ENCODE measurements at regions not wholly inside any gene's neighbourhood (a gene's known extent, or its start where the extent isn't known, plus 50 kb on each side); places are given as distances from the start of the nearest gene placed in this dataset.

DNA sequence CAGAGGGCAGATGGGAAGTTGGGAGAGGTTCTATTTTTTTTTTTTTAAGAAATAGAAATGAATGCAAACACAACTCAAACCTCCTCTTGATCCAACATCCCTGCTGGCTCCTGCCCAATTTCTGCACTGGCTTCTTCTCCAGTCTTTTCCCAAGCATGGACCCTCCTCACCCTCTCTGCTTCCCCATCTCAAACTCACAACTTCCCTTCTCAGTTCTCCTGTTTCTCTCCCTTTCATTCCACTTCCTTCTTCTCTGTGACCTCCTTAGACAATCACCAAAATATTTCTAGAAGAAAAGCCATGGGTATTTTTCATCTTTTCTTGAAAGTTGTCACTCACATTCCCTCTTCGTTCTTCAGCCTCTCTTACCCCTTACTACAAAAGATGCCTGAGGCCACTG, 85.2 kb upstream of the VPREB1 start:
- Histone ChIP-seq H3K4me2 (ENCODE audit: low read length) (no peak overlapping the region), H3K27me3 (ENCODE audit: insufficient read depth, low read length) (no peaks in the 10 kb centered on the region), H3K27ac (ENCODE audit: low read depth, low read length, poor library complexity, severe bottlenecking) (peak overlapping the region; percentile 43), H3K4me3 (ENCODE audit: low read depth, low read length, poor library complexity, severe bottlenecking) (no peak overlapping the region), H3K9me2 (ENCODE audit: low read depth, low read length) (no peaks in the 10 kb centered on the region), H3K9ac (ENCODE audit: low read length) (no peak overlapping the region), H3K9me3 (ENCODE audit: low read length) (no peaks in the 10 kb centered on the region), H4K20me1 (ENCODE audit: insufficient read depth, low read length) (no peaks in the 10 kb centered on the region), H2AFZ (ENCODE audit: low read length) (no peak overlapping the region), H3K4me1 (ENCODE audit: insufficient read depth, low read length, severe bottlenecking) (peaks cover 62% of the 10 kb centered on the region), H3K36me3 (ENCODE audit: insufficient read depth, low read length) (peaks cover 11% of the 10 kb centered on the region), H3K79me2 (ENCODE audit: insufficient read depth, low read length) (no peaks in the 10 kb centered on the region), H3F3A (ENCODE audit: insufficient read depth, low read length) (no peaks in the 10 kb centered on the region)
- TF ChIP-seq, protein P1, sequence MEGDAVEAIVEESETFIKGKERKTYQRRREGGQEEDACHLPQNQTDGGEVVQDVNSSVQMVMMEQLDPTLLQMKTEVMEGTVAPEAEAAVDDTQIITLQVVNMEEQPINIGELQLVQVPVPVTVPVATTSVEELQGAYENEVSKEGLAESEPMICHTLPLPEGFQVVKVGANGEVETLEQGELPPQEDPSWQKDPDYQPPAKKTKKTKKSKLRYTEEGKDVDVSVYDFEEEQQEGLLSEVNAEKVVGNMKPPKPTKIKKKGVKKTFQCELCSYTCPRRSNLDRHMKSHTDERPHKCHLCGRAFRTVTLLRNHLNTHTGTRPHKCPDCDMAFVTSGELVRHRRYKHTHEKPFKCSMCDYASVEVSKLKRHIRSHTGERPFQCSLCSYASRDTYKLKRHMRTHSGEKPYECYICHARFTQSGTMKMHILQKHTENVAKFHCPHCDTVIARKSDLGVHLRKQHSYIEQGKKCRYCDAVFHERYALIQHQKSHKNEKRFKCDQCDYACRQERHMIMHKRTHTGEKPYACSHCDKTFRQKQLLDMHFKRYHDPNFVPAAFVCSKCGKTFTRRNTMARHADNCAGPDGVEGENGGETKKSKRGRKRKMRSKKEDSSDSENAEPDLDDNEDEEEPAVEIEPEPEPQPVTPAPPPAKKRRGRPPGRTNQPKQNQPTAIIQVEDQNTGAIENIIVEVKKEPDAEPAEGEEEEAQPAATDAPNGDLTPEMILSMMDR (IDR thresholded peaks at IDR 0.05; ENCODE audit: low read length): no peak
- no peak for TF ChIP-seq EZH2 (IDR thresholded peaks at IDR 0.05; ENCODE audit: borderline replicate concordance, low read length)

DNA sequence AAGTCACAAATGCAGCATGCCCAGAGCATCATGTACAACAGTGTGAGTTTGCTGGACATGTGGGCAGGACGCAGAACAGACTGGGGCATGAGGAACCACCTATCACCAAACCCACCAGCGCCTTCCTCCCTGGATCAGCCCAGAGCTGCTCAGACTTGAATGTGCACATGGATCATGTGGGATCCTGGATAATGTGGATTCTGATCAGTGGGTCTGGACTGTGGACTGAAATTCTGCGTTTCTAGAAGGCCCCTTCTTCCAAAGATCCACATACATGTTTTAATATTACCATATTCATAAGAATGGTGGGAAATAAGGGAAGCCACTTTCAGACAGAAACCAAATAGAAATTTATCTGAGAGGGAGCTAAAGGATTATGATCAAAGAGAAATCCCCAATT, 85.6 kb upstream of the VPREB1 start:
- Histone ChIP-seq H3K4me2 (ENCODE audit: low read length) (no peak overlapping the region), H3K9me2 (ENCODE audit: low read depth, low read length) (no peaks in the 10 kb centered on the region), H3K4me3 (ENCODE audit: low read depth, low read length, poor library complexity, severe bottlenecking) (no peak overlapping the region), H3K9ac (ENCODE audit: low read length) (no peak overlapping the region), H3F3A (ENCODE audit: insufficient read depth, low read length) (no peaks in the 10 kb centered on the region), H3K9me3 (ENCODE audit: low read length) (no peaks in the 10 kb centered on the region), H3K27ac (ENCODE audit: low read depth, low read length, poor library complexity, severe bottlenecking) (no peak overlapping the region), H3K36me3 (ENCODE audit: insufficient read depth, low read length) (peaks cover 11% of the 10 kb centered on the region), H3K27me3 (ENCODE audit: insufficient read depth, low read length) (no peaks in the 10 kb centered on the region), H4K20me1 (ENCODE audit: insufficient read depth, low read length) (no peaks in the 10 kb centered on the region), H3K79me2 (ENCODE audit: insufficient read depth, low read length) (no peaks in the 10 kb centered on the region), H3K4me1 (ENCODE audit: insufficient read depth, low read length, severe bottlenecking) (peaks cover 62% of the 10 kb centered on the region), H2AFZ (ENCODE audit: low read length) (no peak overlapping the region)
- TF ChIP-seq, protein P1 (IDR thresholded peaks at IDR 0.05; ENCODE audit: low read length): no peak

DNA sequence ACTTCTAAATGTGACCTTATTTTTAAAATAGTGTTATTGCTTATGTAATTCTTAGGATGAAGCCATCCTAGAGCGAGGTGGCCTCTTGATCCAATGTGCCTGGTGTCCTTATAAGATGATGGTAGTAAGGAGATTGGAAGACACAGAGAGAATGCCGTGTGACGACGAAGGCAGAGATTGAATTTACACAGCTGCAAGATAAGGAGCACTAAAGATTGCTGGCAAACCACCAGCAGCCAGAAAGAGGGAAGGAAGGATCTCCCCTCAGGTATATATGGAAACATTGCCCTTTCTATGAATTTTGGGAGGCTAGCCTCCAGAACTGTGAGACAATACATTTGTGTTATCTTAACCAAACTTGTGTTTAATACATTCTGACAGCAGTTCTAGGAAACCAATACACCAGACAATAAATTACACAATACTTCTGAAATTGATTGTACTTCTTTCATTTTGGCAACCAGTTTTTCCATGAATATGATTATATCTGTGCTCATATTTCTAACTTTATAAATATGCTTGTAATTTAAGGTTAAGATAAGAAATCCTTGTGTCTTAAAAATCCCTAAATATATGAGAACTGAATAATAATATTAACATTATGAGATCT, 86.3 kb upstream of the VPREB1 start:
- peaks cover 55% of the 10 kb centered on the region for H3K4me1 ChIP-seq (ENCODE audit: insufficient read depth, low read length, severe bottlenecking)
- no peak for TF ChIP-seq EZH2 (IDR thresholded peaks at IDR 0.05; ENCODE audit: borderline replicate concordance, low read length)
- TF ChIP-seq, protein P1 (IDR thresholded peaks at IDR 0.05; ENCODE audit: low read length): no peak
- no peak overlapping the region for H2AFZ ChIP-seq (ENCODE audit: low read length)
- peaks cover 11% of the 10 kb centered on the region for H3K36me3 ChIP-seq (ENCODE audit: insufficient read depth, low read length)
- H3K4me3 ChIP-seq (ENCODE audit: low read depth, low read length, poor library complexity, severe bottlenecking): no peak overlapping the region
- no peaks in the 10 kb centered on the region for H3K79me2 ChIP-seq (ENCODE audit: insufficient read depth, low read length)
- no peaks in the 10 kb centered on the region for H3K9me3 ChIP-seq (ENCODE audit: low read length)
- H3K9me2 ChIP-seq (ENCODE audit: low read depth, low read length): no peaks in the 10 kb centered on the region
- no peak overlapping the region for H3K4me2 ChIP-seq (ENCODE audit: low read length)
- H3K27me3 ChIP-seq (ENCODE audit: insufficient read depth, low read length): no peaks in the 10 kb centered on the region
- H3K9ac ChIP-seq (ENCODE audit: low read length): no peak overlapping the region
- no peaks in the 10 kb centered on the region for H4K20me1 ChIP-seq (ENCODE audit: insufficient read depth, low read length)
- H3K27ac ChIP-seq (ENCODE audit: low read depth, low read length, poor library complexity, severe bottlenecking): peak overlapping the region; percentile 89
- no peaks in the 10 kb centered on the region for H3F3A ChIP-seq (ENCODE audit: insufficient read depth, low read length)

Data from OCI-LY1 (cell line).